ENCODE measurements at regions not wholly inside any gene's neighbourhood (a gene's known extent, or its start where the extent isn't known, plus 50 kb on each side); places are given as distances from the start of the nearest gene placed in this dataset.

GRCh38 chr11:30171661-30172060, 59.2 kb upstream of the FSHB start:
- no peak overlapping the region for H3K27ac ChIP-seq
- no peaks in the 10 kb centered on the region for H3K9me3 ChIP-seq
- TF ChIP-seq CTCF (IDR thresholded peaks at IDR 0.05) (no peak), POLR2AphosphoS5 (IDR thresholded peaks at IDR 0.05) (no peak), POLR2A (IDR thresholded peaks at IDR 0.05) (no peak), EP300 (IDR thresholded peaks at IDR 0.05) (no peak)
- H3K4me1 ChIP-seq: peaks cover 0 to 11% (median 0%) of the 10 kb centered on the region in 3 donors
- 49 to 59% methylated on average over 2 of the region's 2 CpGs for WGBS, 2 donors (ENCODE audit: low coverage in 1 of 2)
- no peaks in the 10 kb centered on the region for H3K27me3 ChIP-seq
- H3K4me3 ChIP-seq: no peak overlapping the region
- no peaks in the 10 kb centered on the region for H3K36me3 ChIP-seq
- ATAC-seq: no peak

- TF ChIP-seq POLR2AphosphoS5 (IDR thresholded peaks at IDR 0.05): no peak
- no peak for TF ChIP-seq POLR2A (IDR thresholded peaks at IDR 0.05)
- no peak for TF ChIP-seq EP300 (IDR thresholded peaks at IDR 0.05)
- no peak for TF ChIP-seq CTCF (IDR thresholded peaks at IDR 0.05)
- Histone ChIP-seq H3K4me3 (no peak overlapping the region), H3K9me3 (no peaks in the 10 kb centered on the region), H3K27ac (no peak overlapping the region), H3K27me3 (no peaks in the 10 kb centered on the region), H3K4me1 (peaks cover 0 to 11% (median 0%) of the 10 kb centered on the region in 3 donors), H3K36me3 (no peaks in the 10 kb centered on the region)
- WGBS, 2 donors (ENCODE audit: low coverage in 1 of 2): 77 to 94% methylated on average over 2 of the region's 2 CpGs
- no peak for ATAC-seq
Measured at GRCh38 chr11:30172158-30172557, 58.7 kb upstream of the FSHB start.

- ATAC-seq: no peak
- no peak overlapping the region for H3K4me3 ChIP-seq
Measured at GRCh38 chr11:30172883-30173311, 57.9 kb upstream of the FSHB start.

GRCh38 chr11:30174265-30175020, 56.4 kb upstream of the FSHB start:
- Histone ChIP-seq H3K4me1 (peaks cover 0 to 11% (median 0%) of the 10 kb centered on the region in 3 donors), H3K9me3 (no peaks in the 10 kb centered on the region), H3K27ac (peak overlapping the region in 2 of 4 donors; percentile 18 to 23), H3K4me3 (no peak overlapping the region), H3K27me3 (no peaks in the 10 kb centered on the region), H3K36me3 (no peaks in the 10 kb centered on the region)
- ATAC-seq: peak; percentile 50
- whole genome bisulfite sequencing, 2 donors (ENCODE audit: low coverage in 1 of 2): 20 to 27% methylated on average over 2 of the region's 2 CpGs
- TF ChIP-seq POLR2A (IDR thresholded peaks at IDR 0.05) (no peak), EP300 (IDR thresholded peaks at IDR 0.05) (no peak), POLR2AphosphoS5 (IDR thresholded peaks at IDR 0.05) (no peak), CTCF (IDR thresholded peaks at IDR 0.05) (no peak)

More at GRCh38 chr11:30172883-30173311, 57.9 kb upstream of the FSHB start:
- 14 to 43% methylated on average over 2 to 3 of the region's 3 CpGs for WGBS, 2 donors (ENCODE audit: low coverage in 1 of 2)
- TF ChIP-seq EP300 (IDR thresholded peaks at IDR 0.05) (no peak), POLR2A (IDR thresholded peaks at IDR 0.05) (no peak), POLR2AphosphoS5 (IDR thresholded peaks at IDR 0.05) (no peak), CTCF (IDR thresholded peaks at IDR 0.05) (no peak)
- H3K27ac ChIP-seq: peak overlapping the region in 1 of 4 donors; percentile 48
- H3K27me3 ChIP-seq: no peaks in the 10 kb centered on the region
- no peaks in the 10 kb centered on the region for H3K9me3 ChIP-seq
- H3K36me3 ChIP-seq: no peaks in the 10 kb centered on the region
- H3K4me1 ChIP-seq: peaks cover 0 to 11% (median 0%) of the 10 kb centered on the region in 3 donors

Small RNA genes lying in the stretch of these regions (small RNA-seq; reads per million reads assigned to genes)
- 0 reads per million in 4 donors for gene AL358944.1

All from gastroesophageal sphincter (tissue), 4 donors.